SK-N-SH treated with all-trans-retinoic acid at 6 μM for 48 hours (cell line): ENCODE measurements at regions not wholly inside any gene's neighbourhood (a gene's known extent, or its start where the extent isn't known, plus 50 kb on each side); places are given as distances from the start of the nearest gene placed in this dataset.

Experiments
- ATAC-seq: fragments of 200-7000 bp; cut with Tn5 transposase; 3 replicates; pipeline ENCODE4 v1.9.1; 2020; ENCODE audit warnings: mild to moderate bottlenecking, moderate library complexity
- ARNTL ChIP-seq: fragments of 450-650 bp; formaldehyde crosslinking; IDR thresholded peaks from 2 replicates; pipeline ENCODE4 v1.5.0; 2020; ENCODE audit warnings: low read depth, mild to moderate bottlenecking, moderate library complexity, borderline replicate concordance
- BACH2 ChIP-seq: fragments of 250-450 bp; sonication (Bioruptor Pico); IDR thresholded peaks from 2 replicates; pipeline ENCODE4 v1.9.0; 2021; ENCODE audit warnings: mild to moderate bottlenecking, borderline replicate concordance
- CREB5 ChIP-seq: fragments of 250-450 bp; sonication (Bioruptor Pico); IDR thresholded peaks from 2 replicates; pipeline ENCODE4 v1.5.1; 2020; ENCODE audit warnings: low read depth, mild to moderate bottlenecking, moderate library complexity
- CSDC2 ChIP-seq: fragments of 250-450 bp; sonication (Bioruptor Pico); IDR thresholded peaks from 2 replicates; pipeline ENCODE4 v1.5.0; 2020; ENCODE audit warnings: mild to moderate bottlenecking, moderate library complexity
- ESRRG ChIP-seq: fragments of 250-450 bp; sonication (Bioruptor Pico); IDR thresholded peaks from 2 replicates; pipeline ENCODE4 v1.6.1; 2021; ENCODE audit warnings: mild to moderate bottlenecking
- GLIS3 ChIP-seq: fragments of 250-450 bp; sonication (Bioruptor Pico); IDR thresholded peaks from 2 replicates; pipeline ENCODE4 v1.5.0; 2020; ENCODE audit warnings: mild to moderate bottlenecking, moderate library complexity
- ISL1 ChIP-seq: fragments of 250-450 bp; sonication (Bioruptor Pico); IDR thresholded peaks from 2 replicates; pipeline ENCODE4 v2.1.2; 2022; ENCODE audit warnings: mild to moderate bottlenecking, moderate library complexity
- OSR1 ChIP-seq: fragments of 250-450 bp; sonication (Bioruptor Pico); IDR thresholded peaks from 2 replicates; pipeline ENCODE4 v1.8.0; 2022; ENCODE audit warnings: moderate library complexity, mild to moderate bottlenecking, inconsistent platforms
- PATZ1 ChIP-seq: fragments of 250-450 bp; sonication (Bioruptor Pico); IDR thresholded peaks from 2 replicates; pipeline ENCODE4 v1.8.0; 2020; ENCODE audit warnings: mild to moderate bottlenecking, moderate library complexity, borderline replicate concordance
- PPARA ChIP-seq: fragments of 250-450 bp; sonication (Bioruptor Pico); IDR thresholded peaks from 2 replicates; pipeline ENCODE4 v1.5.0; 2020; ENCODE audit warnings: mild to moderate bottlenecking, borderline replicate concordance
- RARB ChIP-seq: fragments of 250-450 bp; sonication (Bioruptor Pico); IDR thresholded peaks from 2 replicates; pipeline ENCODE4 v1.8.0; 2021; ENCODE audit warnings: mild to moderate bottlenecking, moderate library complexity
- SNAI2 ChIP-seq: fragments of 250-450 bp; sonication (Bioruptor Pico); IDR thresholded peaks from 2 replicates; pipeline ENCODE4 v1.5.0; 2020; ENCODE audit warnings: mild to moderate bottlenecking, moderate library complexity
- TCF4 ChIP-seq: fragments of 250-450 bp; sonication (Bioruptor Pico); IDR thresholded peaks from 2 replicates; pipeline ENCODE4 v1.8.0; 2021; ENCODE audit warnings: mild to moderate bottlenecking, moderate library complexity, borderline replicate concordance
- ZC3H10 ChIP-seq: fragments of 250-450 bp; sonication (Bioruptor Pico); IDR thresholded peaks from 2 replicates; pipeline ENCODE4 v1.5.1; 2021; ENCODE audit warnings: mild to moderate bottlenecking, moderate library complexity
- ZFP3 ChIP-seq: fragments of 250-450 bp; sonication (Bioruptor Pico); IDR thresholded peaks from 2 replicates; pipeline ENCODE4 v1.5.0; 2020; ENCODE audit warnings: mild to moderate bottlenecking, moderate library complexity
- ZFP30 ChIP-seq: fragments of 450-650 bp; formaldehyde crosslinking; IDR thresholded peaks from 2 replicates; pipeline ENCODE4 v1.5.0; 2022; ENCODE audit warnings: mild to moderate bottlenecking, moderate library complexity
- ZNF565 ChIP-seq: fragments of 450-650 bp; formaldehyde crosslinking; conservative IDR thresholded peaks from 2 replicates; pipeline ENCODE4 v1.5.0; 2020; ENCODE audit warnings: low read depth, mild to moderate bottlenecking, moderate library complexity
- ZNF70 ChIP-seq: fragments of 450-650 bp; formaldehyde crosslinking; IDR thresholded peaks from 2 replicates; pipeline ENCODE4 v1.5.0; 2020; ENCODE audit warnings: mild to moderate bottlenecking, moderate library complexity
- ZNF8 ChIP-seq: fragments of 450-650 bp; formaldehyde crosslinking; IDR thresholded peaks from 2 replicates; pipeline ENCODE4 v1.5.0; 2020; ENCODE audit warnings: mild to moderate bottlenecking, moderate library complexity
- TF ChIP-seq, protein P1 (sequence below): fragments of 250-450 bp; sonication (Bioruptor Pico); IDR thresholded peaks from 2 replicates; pipeline ENCODE4 v1.5.0; 2020; ENCODE audit warnings: mild to moderate bottlenecking, moderate library complexity
- TF ChIP-seq, protein P2 (sequence below): fragments of 250-450 bp; sonication (Bioruptor Pico); IDR thresholded peaks from 2 replicates; pipeline ENCODE4 v1.8.0; 2021; ENCODE audit warnings: low read depth, mild to moderate bottlenecking, moderate library complexity, borderline replicate concordance

DNA sequence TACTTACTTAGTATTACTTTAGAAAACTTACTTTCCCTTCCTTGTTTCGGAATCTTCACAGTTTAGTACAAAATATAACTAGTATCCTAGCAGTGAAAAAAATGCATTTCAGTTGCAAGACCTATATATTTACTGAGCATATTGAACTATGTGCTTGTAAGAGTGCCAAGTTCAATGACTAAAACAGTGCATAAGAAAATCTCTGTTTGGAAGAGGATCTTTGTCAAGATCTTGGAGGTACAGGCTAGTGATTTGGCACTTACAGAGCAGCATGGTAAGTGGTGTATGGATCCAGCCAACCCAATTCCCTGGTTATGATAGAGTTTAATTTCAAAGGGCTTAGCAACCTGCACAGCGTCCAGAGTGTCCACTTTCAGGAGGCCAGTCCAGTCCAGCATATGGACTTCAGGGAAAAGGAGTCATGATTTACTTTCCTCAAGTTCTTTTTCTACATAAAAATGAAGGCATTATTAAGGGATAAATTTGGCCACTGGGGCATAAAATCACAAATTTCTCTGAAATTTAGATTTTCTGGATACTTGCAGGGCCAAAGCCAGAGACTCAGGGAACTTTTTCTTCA lies 625.8 kb upstream of the BCHE start:
- ATAC-seq = no peak
- TF ChIP-seq ZFP3 (CRISPR knock-in tag) (no peak), ZC3H10 (CRISPR knock-in tag) (no peak), ZNF565 (CRISPR knock-in tag) (no peak), PATZ1 (CRISPR knock-in tag) (no peak), ESRRG (CRISPR knock-in tag) (no peak), ISL1 (CRISPR knock-in tag) (no peak), ARNTL (CRISPR knock-in tag) (no peak), ZNF8 (CRISPR knock-in tag) (no peak), GLIS3 (CRISPR knock-in tag) (no peak), CREB5 (CRISPR knock-in tag) (no peak), CSDC2 (CRISPR knock-in tag) (no peak), BACH2 (CRISPR knock-in tag) (no peak), PPARA (no peak), RARB (no peak), ZNF70 (CRISPR knock-in tag) (no peak)
- TF ChIP-seq, protein P1, sequence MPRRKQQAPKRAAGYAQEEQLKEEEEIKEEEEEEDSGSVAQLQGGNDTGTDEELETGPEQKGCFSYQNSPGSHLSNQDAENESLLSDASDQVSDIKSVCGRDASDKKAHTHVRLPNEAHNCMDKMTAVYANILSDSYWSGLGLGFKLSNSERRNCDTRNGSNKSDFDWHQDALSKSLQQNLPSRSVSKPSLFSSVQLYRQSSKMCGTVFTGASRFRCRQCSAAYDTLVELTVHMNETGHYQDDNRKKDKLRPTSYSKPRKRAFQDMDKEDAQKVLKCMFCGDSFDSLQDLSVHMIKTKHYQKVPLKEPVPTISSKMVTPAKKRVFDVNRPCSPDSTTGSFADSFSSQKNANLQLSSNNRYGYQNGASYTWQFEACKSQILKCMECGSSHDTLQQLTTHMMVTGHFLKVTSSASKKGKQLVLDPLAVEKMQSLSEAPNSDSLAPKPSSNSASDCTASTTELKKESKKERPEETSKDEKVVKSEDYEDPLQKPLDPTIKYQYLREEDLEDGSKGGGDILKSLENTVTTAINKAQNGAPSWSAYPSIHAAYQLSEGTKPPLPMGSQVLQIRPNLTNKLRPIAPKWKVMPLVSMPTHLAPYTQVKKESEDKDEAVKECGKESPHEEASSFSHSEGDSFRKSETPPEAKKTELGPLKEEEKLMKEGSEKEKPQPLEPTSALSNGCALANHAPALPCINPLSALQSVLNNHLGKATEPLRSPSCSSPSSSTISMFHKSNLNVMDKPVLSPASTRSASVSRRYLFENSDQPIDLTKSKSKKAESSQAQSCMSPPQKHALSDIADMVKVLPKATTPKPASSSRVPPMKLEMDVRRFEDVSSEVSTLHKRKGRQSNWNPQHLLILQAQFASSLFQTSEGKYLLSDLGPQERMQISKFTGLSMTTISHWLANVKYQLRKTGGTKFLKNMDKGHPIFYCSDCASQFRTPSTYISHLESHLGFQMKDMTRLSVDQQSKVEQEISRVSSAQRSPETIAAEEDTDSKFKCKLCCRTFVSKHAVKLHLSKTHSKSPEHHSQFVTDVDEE (CRISPR knock-in tag) = no peak
- TF ChIP-seq, protein P2, sequence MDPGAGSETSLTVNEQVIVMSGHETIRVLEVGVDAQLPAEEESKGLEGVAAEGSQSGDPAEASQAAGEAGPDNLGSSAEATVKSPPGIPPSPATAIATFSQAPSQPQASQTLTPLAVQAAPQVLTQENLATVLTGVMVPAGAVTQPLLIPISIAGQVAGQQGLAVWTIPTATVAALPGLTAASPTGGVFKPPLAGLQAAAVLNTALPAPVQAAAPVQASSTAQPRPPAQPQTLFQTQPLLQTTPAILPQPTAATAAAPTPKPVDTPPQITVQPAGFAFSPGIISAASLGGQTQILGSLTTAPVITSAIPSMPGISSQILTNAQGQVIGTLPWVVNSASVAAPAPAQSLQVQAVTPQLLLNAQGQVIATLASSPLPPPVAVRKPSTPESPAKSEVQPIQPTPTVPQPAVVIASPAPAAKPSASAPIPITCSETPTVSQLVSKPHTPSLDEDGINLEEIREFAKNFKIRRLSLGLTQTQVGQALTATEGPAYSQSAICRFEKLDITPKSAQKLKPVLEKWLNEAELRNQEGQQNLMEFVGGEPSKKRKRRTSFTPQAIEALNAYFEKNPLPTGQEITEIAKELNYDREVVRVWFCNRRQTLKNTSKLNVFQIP = no peak

- no peak for ATAC-seq
- TF ChIP-seq ZFP3 (CRISPR knock-in tag) = no peak
- no peak for TF ChIP-seq SNAI2 (CRISPR knock-in tag)
- TF ChIP-seq ESRRG (CRISPR knock-in tag) = no peak
- TF ChIP-seq, protein P2 = no peak
- no peak for TF ChIP-seq ZC3H10 (CRISPR knock-in tag)
- no peak for TF ChIP-seq GLIS3 (CRISPR knock-in tag)
- no peak for TF ChIP-seq ZFP30 (CRISPR knock-in tag)
- TF ChIP-seq, all 23 proteins: peak for 0
Observed at GRCh38 chr3:166461626-166462025, 624.4 kb upstream of the BCHE start.

DNA sequence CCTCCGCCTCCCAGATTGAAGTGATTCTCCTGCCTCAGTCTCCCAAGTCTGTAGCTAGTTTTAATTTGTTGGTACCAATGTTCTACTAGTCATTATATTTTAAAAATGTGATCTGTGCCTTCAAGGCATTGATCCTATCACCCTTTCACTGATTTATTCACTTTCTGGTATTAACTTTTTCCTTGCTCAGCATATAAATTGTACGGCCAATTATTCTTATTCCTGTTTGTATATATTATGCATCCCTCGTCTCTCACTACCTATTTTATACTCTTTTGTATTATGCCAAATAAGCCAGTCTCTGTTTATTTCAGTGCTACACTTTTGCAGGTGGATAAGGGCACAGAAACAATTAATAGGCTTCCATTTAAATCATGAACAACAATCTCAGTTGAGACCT lies 620.2 kb upstream of the BCHE start:
- ATAC-seq = no peak
- TF ChIP-seq OSR1 (no peak), BACH2 (CRISPR knock-in tag) (no peak), ZNF70 (CRISPR knock-in tag) (no peak), ZC3H10 (CRISPR knock-in tag) (no peak), CSDC2 (CRISPR knock-in tag) (no peak), PPARA (no peak), PATZ1 (CRISPR knock-in tag) (no peak), GLIS3 (CRISPR knock-in tag) (no peak), ZNF8 (CRISPR knock-in tag) (no peak), ISL1 (CRISPR knock-in tag) (no peak), RARB (no peak), ZFP30 (CRISPR knock-in tag) (no peak), TCF4 (no peak), CREB5 (CRISPR knock-in tag) (no peak)
- TF ChIP-seq, protein P1 (CRISPR knock-in tag) = no peak
